AG10803 (cell line): ENCODE measurements at regions not wholly inside any gene's neighbourhood (a gene's known extent, or its start where the extent isn't known, plus 50 kb on each side); places are given as distances from the start of the nearest gene placed in this dataset.

Experiments used
- DNase-seq: peaks from one replicate; pipeline ENCODE4 v3.0.0; 2010; ENCODE audit warnings: low read depth
- H3K4me3 ChIP-seq: 2 replicates; pipeline ENCODE4 v1.5.1; 2011; ENCODE audit warnings: mild to moderate bottlenecking, low read length, control low read depth
- TF ChIP-seq, protein P1 (sequence below): conservative IDR thresholded peaks from 2 replicates; pipeline ENCODE4 v1.5.1; 2011; ENCODE audit warnings: mild to moderate bottlenecking, low read length, control low read depth, inconsistent platforms

DNA sequence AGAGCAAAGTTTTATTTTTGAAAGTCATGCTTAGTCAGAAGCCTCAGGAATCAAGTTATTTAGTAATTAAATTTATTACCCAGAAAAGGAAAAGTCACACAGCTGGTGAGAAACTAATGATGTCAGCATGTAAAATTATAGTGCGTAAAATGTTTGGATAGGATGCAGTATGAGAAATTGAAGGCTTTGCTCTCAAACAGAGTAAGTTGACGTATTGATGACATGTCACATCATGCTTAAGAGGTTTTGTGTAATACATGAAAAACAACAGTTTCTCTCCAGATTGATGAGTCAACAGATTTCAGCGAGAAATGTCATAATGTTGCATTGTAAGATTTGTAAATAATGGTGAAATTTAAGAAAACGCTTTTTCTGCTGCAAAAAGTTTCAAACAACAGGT, 769.8 kb downstream of the METTL15 start:
- no peak overlapping the region for H3K4me3 ChIP-seq
- TF ChIP-seq, protein P1, sequence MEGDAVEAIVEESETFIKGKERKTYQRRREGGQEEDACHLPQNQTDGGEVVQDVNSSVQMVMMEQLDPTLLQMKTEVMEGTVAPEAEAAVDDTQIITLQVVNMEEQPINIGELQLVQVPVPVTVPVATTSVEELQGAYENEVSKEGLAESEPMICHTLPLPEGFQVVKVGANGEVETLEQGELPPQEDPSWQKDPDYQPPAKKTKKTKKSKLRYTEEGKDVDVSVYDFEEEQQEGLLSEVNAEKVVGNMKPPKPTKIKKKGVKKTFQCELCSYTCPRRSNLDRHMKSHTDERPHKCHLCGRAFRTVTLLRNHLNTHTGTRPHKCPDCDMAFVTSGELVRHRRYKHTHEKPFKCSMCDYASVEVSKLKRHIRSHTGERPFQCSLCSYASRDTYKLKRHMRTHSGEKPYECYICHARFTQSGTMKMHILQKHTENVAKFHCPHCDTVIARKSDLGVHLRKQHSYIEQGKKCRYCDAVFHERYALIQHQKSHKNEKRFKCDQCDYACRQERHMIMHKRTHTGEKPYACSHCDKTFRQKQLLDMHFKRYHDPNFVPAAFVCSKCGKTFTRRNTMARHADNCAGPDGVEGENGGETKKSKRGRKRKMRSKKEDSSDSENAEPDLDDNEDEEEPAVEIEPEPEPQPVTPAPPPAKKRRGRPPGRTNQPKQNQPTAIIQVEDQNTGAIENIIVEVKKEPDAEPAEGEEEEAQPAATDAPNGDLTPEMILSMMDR: no peak
- DNase-seq: peak; percentile 61

DNA sequence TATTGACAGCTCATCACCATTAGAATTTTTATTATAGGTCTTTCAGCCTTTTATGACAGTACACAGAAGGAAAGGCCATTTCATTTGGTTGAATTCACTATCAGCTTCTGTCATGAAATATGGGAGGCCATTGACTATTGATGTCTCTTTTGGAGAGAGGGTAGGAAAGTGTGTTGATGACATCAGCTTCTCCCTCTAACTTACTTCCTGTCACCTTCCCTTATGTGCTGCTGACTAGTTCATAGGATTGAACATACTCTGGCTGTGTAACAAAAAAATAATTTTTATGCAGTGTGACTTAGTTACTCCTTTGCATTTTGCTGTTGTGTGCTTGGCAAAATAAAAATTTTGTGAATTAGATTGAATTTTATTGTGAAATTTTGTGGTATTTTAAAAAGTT, 769.2 kb downstream of the METTL15 start:
- DNase-seq: no peak
- TF ChIP-seq, protein P1: no peak
- H3K4me3 ChIP-seq: no peak overlapping the region

DNA sequence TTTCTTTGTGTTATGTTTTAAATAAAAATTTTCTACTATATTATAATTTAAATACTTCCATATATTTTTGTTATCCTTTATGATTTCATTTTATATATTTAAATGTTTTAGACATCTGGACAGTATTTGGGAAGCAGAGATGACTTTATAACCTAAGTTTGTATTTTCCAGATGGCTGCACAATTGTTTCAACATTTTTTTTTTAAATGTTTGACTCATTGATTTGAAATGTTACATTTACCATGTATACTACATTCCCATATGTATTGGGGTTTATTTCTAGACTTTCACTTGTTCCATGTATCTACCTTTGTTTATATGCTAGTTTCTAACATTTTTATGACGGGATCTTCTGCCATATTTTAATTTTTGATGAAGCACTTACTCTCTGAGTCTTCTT, 766.5 kb downstream of the METTL15 start:
- DNase-seq: peak; percentile 4
- TF ChIP-seq, protein P1: no peak
- H3K4me3 ChIP-seq: no peak overlapping the region

DNA sequence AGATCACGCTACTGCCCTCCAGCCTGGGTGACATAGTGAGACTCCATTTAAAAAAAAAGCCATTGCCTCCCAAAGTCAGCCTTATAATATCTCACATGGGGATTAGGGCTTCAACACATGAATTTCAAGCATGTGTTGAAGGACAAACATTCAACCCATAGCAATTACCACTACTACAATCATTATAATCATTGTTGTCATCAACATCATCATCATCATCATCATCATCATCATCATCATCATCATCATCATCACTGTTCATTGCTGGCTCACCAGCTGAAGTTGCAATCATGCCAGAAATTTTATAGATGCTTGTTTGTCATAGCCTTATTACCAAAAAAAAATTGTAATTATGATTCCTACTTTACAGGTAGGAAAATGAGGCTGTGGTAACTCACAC, 762.9 kb downstream of the METTL15 start:
- DNase-seq: no peak
- H3K4me3 ChIP-seq: no peak overlapping the region
- TF ChIP-seq, protein P1: no peak

DNA sequence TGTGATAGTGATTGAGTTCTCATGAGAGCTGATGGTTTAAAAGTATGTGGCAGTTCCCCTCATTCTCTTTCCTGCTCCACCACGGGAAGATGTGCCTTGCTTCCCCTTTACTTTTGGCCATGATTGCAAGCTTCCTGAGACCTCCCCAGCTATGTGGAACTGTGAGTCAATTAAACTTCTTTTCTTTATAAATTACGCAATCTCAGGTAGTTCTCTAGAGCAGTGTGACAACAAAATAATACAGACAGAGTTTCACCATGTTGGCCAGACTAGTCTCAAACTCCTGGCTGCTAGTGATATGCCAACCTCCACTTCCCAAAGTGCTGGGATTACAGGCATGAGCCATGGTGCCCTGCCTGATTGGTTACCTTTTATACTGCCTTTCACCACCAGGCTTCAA, 755.2 kb downstream of the METTL15 start:
- TF ChIP-seq, protein P1: no peak

DNA sequence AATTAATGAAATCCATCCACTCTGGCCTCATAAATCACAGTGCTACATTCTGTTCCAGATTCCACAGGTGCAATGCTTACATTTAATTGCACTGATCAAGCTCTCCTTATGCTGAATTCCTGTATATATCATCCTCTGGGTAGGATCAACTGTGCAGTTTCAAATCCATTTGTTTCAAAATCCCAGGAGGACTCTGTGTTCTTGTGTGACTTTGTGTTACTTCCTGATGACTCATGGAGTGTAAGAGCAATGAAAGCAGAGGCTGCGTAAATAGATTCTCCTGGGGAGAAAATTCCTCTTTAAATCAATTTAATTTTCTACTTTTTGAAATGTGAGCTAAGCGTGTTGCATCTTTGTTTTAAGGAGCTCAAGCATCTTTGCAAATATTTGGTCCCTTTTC, 752.7 kb downstream of the METTL15 start:
- TF ChIP-seq, protein P1: no peak
- DNase-seq: peak; percentile 50
- H3K4me3 ChIP-seq: no peak overlapping the region

More for the DNA sequence above, 755.2 kb downstream of the METTL15 start:
- H3K4me3 ChIP-seq: no peak overlapping the region
- no peak for DNase-seq

DNA sequence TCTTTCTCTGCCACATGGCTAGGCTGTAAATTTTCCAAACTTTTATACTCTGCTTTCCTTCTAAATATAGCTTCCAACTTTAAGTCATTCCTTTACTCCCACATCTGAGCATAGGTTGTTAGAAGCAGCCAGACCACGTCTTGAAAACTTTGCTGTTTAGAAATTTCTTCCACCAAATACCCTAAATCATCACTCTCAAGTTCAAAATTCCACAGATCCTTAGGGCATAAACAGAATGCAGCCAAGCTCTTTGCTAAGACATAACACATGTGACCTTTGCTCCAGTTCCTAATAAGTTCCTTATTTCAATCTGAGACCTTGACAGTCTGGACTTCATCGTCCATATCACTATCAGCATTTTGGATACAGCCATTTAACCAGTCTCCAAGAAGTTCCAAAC, 749.9 kb downstream of the METTL15 start:
- DNase-seq: peak; percentile 81
- TF ChIP-seq, protein P1: no peak
- H3K4me3 ChIP-seq: no peak overlapping the region
